IMR-90 (cell line): ENCODE measurements at regions not wholly inside any gene's neighbourhood (a gene's known extent, or its start where the extent isn't known, plus 50 kb on each side); places are given as distances from the start of the nearest gene placed in this dataset.

Experiments used
- ATAC-seq: fragments of 200-7000 bp; cut with Tn5 transposase; 2 replicates; pipeline ENCODE4 v1.9.1; 2020; ENCODE audit warnings: low read depth, mild to moderate bottlenecking, moderate library complexity
- BruUV-seq: library from RNA; stranded (reverse); fragments of 400-500 nt; replicated peaks from 2 replicates; lab custom pipeline; 2021; lab: Mats Ljungman, UMichigan
- CTCF ChIA-PET: fragments of 300-600 bp; formaldehyde crosslinking; extraction: SDS; loops from one replicate; lab custom pipeline; 2021; ENCODE audit warnings: antibody characterized with exemption; lab: Yijun Ruan, JAX
- POLR2A ChIA-PET: fragments of 300-600 bp; sonication (Branson Sonifier 250); formaldehyde crosslinking; loops from one replicate; lab custom pipeline; 2022; ENCODE audit warnings: antibody characterized with exemption; ENCODE audit not compliant: unreplicated experiment; lab: Charles Lee
- DNase-seq: peaks from one replicate; pipeline ENCODE4 v3.0.0; 2013
- H2AFZ ChIP-seq: replicated peaks from 2 replicates; pipeline ENCODE3; 2013; ENCODE audit warnings: low read length, mild to moderate bottlenecking; ENCODE audit not compliant: poor library complexity
- H2AK5ac ChIP-seq: 2 replicates; pipeline ENCODE4 v1.6.1; 2013; ENCODE audit warnings: low read depth, low read length, inconsistent platforms
- H2AK9ac ChIP-seq: replicated peaks from 2 replicates; pipeline ENCODE3; 2013; ENCODE audit warnings: mild to moderate bottlenecking, low read depth, low read length, moderate library complexity; ENCODE audit not compliant: poor library complexity
- H2BK120ac ChIP-seq: 2 replicates; pipeline ENCODE4 v1.6.1; 2013; ENCODE audit warnings: low read depth, low read length, inconsistent platforms
- H2BK15ac ChIP-seq: 3 replicates; pipeline ENCODE4 v1.6.1; 2013; ENCODE audit warnings: low read depth, low read length, inconsistent platforms
- H2BK20ac ChIP-seq: 2 replicates; pipeline ENCODE4 v1.6.1; 2013; ENCODE audit warnings: low read depth, mild to moderate bottlenecking, inconsistent platforms, low read length, moderate library complexity
- H2BK5ac ChIP-seq: 2 replicates; pipeline ENCODE4 v1.6.1; 2013; ENCODE audit warnings: mild to moderate bottlenecking, low read depth, low read length, inconsistent platforms; ENCODE audit not compliant: poor library complexity, severe bottlenecking
- H3K14ac ChIP-seq: replicated peaks from 2 replicates; pipeline ENCODE4 v1.6.1; 2013; ENCODE audit warnings: low read depth, low read length, inconsistent platforms
- H3K18ac ChIP-seq: 2 replicates; pipeline ENCODE4 v1.6.1; 2013; ENCODE audit warnings: low read depth, low read length, control low read depth
- H3K23ac ChIP-seq: 2 replicates; pipeline ENCODE4 v1.6.1; 2013; ENCODE audit warnings: low read depth, low read length, inconsistent platforms
- H3K27ac ChIP-seq: 2 replicates; pipeline ENCODE4 v1.5.1; 2013; ENCODE audit warnings: mild to moderate bottlenecking, control low read depth, low read length; ENCODE audit not compliant: insufficient read depth
- H3K27me3 ChIP-seq: 2 replicates; pipeline ENCODE4 v1.6.1; 2013; ENCODE audit warnings: low read length; ENCODE audit not compliant: control insufficient read depth, insufficient read depth
- H3K36me3 ChIP-seq: 2 replicates; pipeline ENCODE4 v1.6.1; 2013; ENCODE audit warnings: low read length, mixed read lengths; ENCODE audit not compliant: control insufficient read depth, insufficient read depth
- H3K4ac ChIP-seq: 2 replicates; pipeline ENCODE4 v1.6.1; 2013; ENCODE audit warnings: low read depth, low read length, inconsistent platforms
- H3K4me1 ChIP-seq: 2 replicates; pipeline ENCODE4 v1.6.1; 2013; ENCODE audit warnings: low read length, mixed read lengths; ENCODE audit not compliant: control insufficient read depth, insufficient read depth
- H3K4me2 ChIP-seq: 2 replicates; pipeline ENCODE4 v1.6.1; 2013; ENCODE audit warnings: low read depth, mild to moderate bottlenecking, control low read depth, low read length, moderate library complexity
- H3K4me3 ChIP-seq: 2 replicates; pipeline ENCODE4 v1.5.1; 2013; ENCODE audit warnings: low read depth, mild to moderate bottlenecking, control low read depth, low read length, moderate library complexity; ENCODE audit not compliant: insufficient read depth
- H3K56ac ChIP-seq: 2 replicates; pipeline ENCODE4 v1.6.1; 2013; ENCODE audit warnings: low read length, inconsistent platforms; ENCODE audit not compliant: insufficient read depth; ENCODE audit errors: extremely low read depth
- H3K79me1 ChIP-seq, 2 experiments: 2 replicates each; pipeline ENCODE4 v1.6.1; 2013; ENCODE audit warnings: low read length in 2 of 2, inconsistent platforms in 1 of 2, low read depth in 1 of 2
- H3K9ac ChIP-seq: 2 replicates; pipeline ENCODE4 v1.6.1; 2013; ENCODE audit warnings: low read depth, low read length, control low read depth
- H3K9me1 ChIP-seq: 2 replicates; pipeline ENCODE4 v1.6.1; 2013; ENCODE audit warnings: low read length, inconsistent platforms; ENCODE audit not compliant: insufficient read depth
- H3K9me3 ChIP-seq: 2 replicates; pipeline ENCODE4 v1.6.1; 2013; ENCODE audit warnings: low read length; ENCODE audit not compliant: control insufficient read depth, insufficient read depth
- H4K20me1 ChIP-seq: 2 replicates; pipeline ENCODE4 v1.6.1; 2013; ENCODE audit warnings: low read length, inconsistent platforms; ENCODE audit not compliant: insufficient read depth
- H4K5ac ChIP-seq: 2 replicates; pipeline ENCODE4 v1.6.1; 2013; ENCODE audit warnings: mild to moderate bottlenecking, low read depth, low read length, control low read depth
- H4K8ac ChIP-seq, 2 experiments: 2 replicates each; pipeline ENCODE4 v1.6.1; 2013; ENCODE audit warnings: low read depth in 2 of 2, low read length in 2 of 2, control low read depth in 1 of 2, inconsistent platforms in 1 of 2
- H4K91ac ChIP-seq: 2 replicates; pipeline ENCODE4 v1.6.1; 2013; ENCODE audit warnings: low read depth, low read length, inconsistent platforms; ENCODE audit not compliant: insufficient read depth
- BHLHE40 ChIP-seq: fragments of 150-350 bp; IDR thresholded peaks from 2 replicates; pipeline ENCODE4 v1.6.1; 2016; ENCODE audit warnings: mild to moderate bottlenecking, low read depth, low read length
- CEBPB ChIP-seq: IDR thresholded peaks from 2 replicates; pipeline ENCODE4 v1.6.1; 2012; ENCODE audit warnings: low read depth, low read length, improper control_type of control experiment
- CHD1 ChIP-seq: IDR thresholded peaks from 2 replicates; pipeline ENCODE4 v1.6.1; 2012; ENCODE audit warnings: low read depth, low read length, improper control_type of control experiment
- FOS ChIP-seq: fragments of 150-350 bp; IDR thresholded peaks from 2 replicates; pipeline ENCODE4 v1.6.1; 2016; ENCODE audit warnings: low read depth, low read length
- MAFK ChIP-seq: IDR thresholded peaks from 2 replicates; pipeline ENCODE4 v1.6.1; 2012; ENCODE audit warnings: low read depth, low read length, improper control_type of control experiment
- MAZ ChIP-seq: IDR thresholded peaks from 2 replicates; pipeline ENCODE4 v1.6.1; 2012; ENCODE audit warnings: low read depth, mild to moderate bottlenecking, low read length, improper control_type of control experiment, moderate library complexity, borderline replicate concordance
- MXI1 ChIP-seq: IDR thresholded peaks from 2 replicates; pipeline ENCODE4 v1.6.1; 2012; ENCODE audit warnings: low read depth, mild to moderate bottlenecking, low read length, moderate library complexity, borderline replicate concordance
- NFE2L2 ChIP-seq: fragments of 150-350 bp; IDR thresholded peaks from 2 replicates; pipeline ENCODE4 v1.6.1; 2016; ENCODE audit warnings: low read depth, mild to moderate bottlenecking, low read length
- POLR2A ChIP-seq: IDR thresholded peaks from 2 replicates; pipeline ENCODE4 v1.6.1; 2012; ENCODE audit warnings: mild to moderate bottlenecking, low read depth, low read length
- RAD21 ChIP-seq: IDR thresholded peaks from 2 replicates; pipeline ENCODE4 v1.6.1; 2012; ENCODE audit warnings: low read length, improper control_type of control experiment
- RCOR1 ChIP-seq: IDR thresholded peaks from 2 replicates; pipeline ENCODE4 v1.6.1; 2012; ENCODE audit warnings: mild to moderate bottlenecking, low read length, improper control_type of control experiment; ENCODE audit not compliant: insufficient replicate concordance
- RFX5 ChIP-seq: IDR thresholded peaks from 2 replicates; pipeline ENCODE4 v1.8.0; 2012; ENCODE audit warnings: low read depth, mild to moderate bottlenecking, low read length, moderate library complexity
- SMC3 ChIP-seq: fragments of 150-350 bp; IDR thresholded peaks from 2 replicates; pipeline ENCODE4 v1.6.1; 2016; ENCODE audit warnings: low read depth, mild to moderate bottlenecking, antibody characterized with exemption, low read length, moderate library complexity
- WGBS, 2 experiments: methylation state at CpG; one replicate each; pipeline versions ENCODE4 v1.1.5 to v1.1.7; 2013; ENCODE audit warnings: missing lambda C conversion rate in 2 of 2; ENCODE audit not compliant: insufficient read length in 1 of 2; ENCODE audit errors: extremely low coverage in 2 of 2; 5-methylcytosine and 5-hydroxymethylcytosine counted together
- dilution Hi-C: fragments of 300-500 bp; cut with HindIII; formaldehyde crosslinking; loops from one replicate; pipeline ENCODE4 v1.14.3; 2018; ENCODE audit warnings: low sequenced_read_pairs; ENCODE audit not compliant: unreplicated experiment
- in situ Hi-C: fragments of 300-500 bp; cut with MboI; formaldehyde crosslinking; loops from 3 replicates; pipeline ENCODE4 v1.14.3; 2019; ENCODE audit warnings: low sequenced_read_pairs, inconsistent platforms, mixed read lengths
- intact Hi-C: fragments of 100-400 bp; cut with micrococcal nuclease; formaldehyde crosslinking; loops from 2 replicates; pipeline ENCODE4 v1.10.0; 2022
- TF ChIP-seq, protein P1 (sequence below): fragments of 150-350 bp; IDR thresholded peaks from 2 replicates; pipeline ENCODE4 v1.6.1; 2016; ENCODE audit warnings: low read depth, mild to moderate bottlenecking, low read length, moderate library complexity, borderline replicate concordance
- TF ChIP-seq, protein P2 (sequence below): conservative IDR thresholded peaks from 2 replicates; pipeline ENCODE4 v1.5.1; 2012; ENCODE audit warnings: mild to moderate bottlenecking, low read depth, low read length, improper control_type of control experiment
- TF ChIP-seq, protein P3 (sequence below): fragments of 150-350 bp; IDR thresholded peaks from 2 replicates; pipeline ENCODE4 v1.6.1; 2017; ENCODE audit warnings: mild to moderate bottlenecking, antibody characterized with exemption, low read length, low read depth

DNA sequence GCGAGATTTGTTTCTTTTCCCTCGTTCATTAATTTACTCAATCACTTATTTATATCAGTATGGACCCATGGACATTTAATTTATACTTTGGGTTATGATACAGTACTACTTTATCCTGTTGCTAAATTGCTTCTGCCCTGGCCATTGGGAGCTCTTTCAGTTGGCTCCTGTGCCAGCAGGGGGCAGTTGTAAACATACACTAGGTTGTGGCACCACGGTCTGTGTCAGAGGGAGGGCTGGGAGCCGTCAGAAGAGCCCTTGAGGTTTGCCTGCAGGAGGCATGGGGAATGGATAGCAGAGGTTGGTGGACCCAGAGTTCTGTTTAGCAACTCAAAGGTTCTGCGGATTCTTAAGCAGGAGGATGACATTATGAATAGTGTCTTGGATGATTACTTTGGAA lies 94.3 kb downstream of the ERCC5 start:
- Histone ChIP-seq H3K27me3 (no peaks in the 10 kb centered on the region), H3K79me1 (no peaks in the 10 kb centered on the region), H2BK5ac (no peak overlapping the region), H3K9ac (no peak overlapping the region), H4K20me1 (no peaks in the 10 kb centered on the region), H4K8ac (no peak overlapping the region), H4K91ac (no peak overlapping the region), H3K56ac (no peak overlapping the region), H2AFZ (no peak overlapping the region), H3K4me1 (no peaks in the 10 kb centered on the region), H3K4ac (no peak overlapping the region), H4K5ac (no peak overlapping the region), H3K14ac (no peak overlapping the region), H3K36me3 (no peaks in the 10 kb centered on the region), H2BK120ac (no peak overlapping the region), H2BK15ac (no peak overlapping the region), H3K9me1 (no peaks in the 10 kb centered on the region), H3K23ac (no peak overlapping the region), H2BK20ac (no peak overlapping the region), H3K27ac (no peak overlapping the region), H3K4me2 (no peak overlapping the region), H3K18ac (no peak overlapping the region), H3K4me3 (no peak overlapping the region), H2AK9ac (no peak overlapping the region), H3K9me3 (no peaks in the 10 kb centered on the region), H2AK5ac (no peak overlapping the region)
- in situ Hi-C loops (no loop called here), dilution Hi-C loops (no loop called here), intact Hi-C loops (no loop called here)
- TF ChIP-seq MXI1: no peak
- TF ChIP-seq CEBPB: no peak
- no peak for TF ChIP-seq MAFK
- no peak for TF ChIP-seq POLR2A
- TF ChIP-seq RAD21: no peak
- TF ChIP-seq, protein P1, sequence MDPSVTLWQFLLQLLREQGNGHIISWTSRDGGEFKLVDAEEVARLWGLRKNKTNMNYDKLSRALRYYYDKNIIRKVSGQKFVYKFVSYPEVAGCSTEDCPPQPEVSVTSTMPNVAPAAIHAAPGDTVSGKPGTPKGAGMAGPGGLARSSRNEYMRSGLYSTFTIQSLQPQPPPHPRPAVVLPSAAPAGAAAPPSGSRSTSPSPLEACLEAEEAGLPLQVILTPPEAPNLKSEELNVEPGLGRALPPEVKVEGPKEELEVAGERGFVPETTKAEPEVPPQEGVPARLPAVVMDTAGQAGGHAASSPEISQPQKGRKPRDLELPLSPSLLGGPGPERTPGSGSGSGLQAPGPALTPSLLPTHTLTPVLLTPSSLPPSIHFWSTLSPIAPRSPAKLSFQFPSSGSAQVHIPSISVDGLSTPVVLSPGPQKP: no peak
- TF ChIP-seq, protein P2, sequence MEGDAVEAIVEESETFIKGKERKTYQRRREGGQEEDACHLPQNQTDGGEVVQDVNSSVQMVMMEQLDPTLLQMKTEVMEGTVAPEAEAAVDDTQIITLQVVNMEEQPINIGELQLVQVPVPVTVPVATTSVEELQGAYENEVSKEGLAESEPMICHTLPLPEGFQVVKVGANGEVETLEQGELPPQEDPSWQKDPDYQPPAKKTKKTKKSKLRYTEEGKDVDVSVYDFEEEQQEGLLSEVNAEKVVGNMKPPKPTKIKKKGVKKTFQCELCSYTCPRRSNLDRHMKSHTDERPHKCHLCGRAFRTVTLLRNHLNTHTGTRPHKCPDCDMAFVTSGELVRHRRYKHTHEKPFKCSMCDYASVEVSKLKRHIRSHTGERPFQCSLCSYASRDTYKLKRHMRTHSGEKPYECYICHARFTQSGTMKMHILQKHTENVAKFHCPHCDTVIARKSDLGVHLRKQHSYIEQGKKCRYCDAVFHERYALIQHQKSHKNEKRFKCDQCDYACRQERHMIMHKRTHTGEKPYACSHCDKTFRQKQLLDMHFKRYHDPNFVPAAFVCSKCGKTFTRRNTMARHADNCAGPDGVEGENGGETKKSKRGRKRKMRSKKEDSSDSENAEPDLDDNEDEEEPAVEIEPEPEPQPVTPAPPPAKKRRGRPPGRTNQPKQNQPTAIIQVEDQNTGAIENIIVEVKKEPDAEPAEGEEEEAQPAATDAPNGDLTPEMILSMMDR: no peak
- no peak for TF ChIP-seq RCOR1
- TF ChIP-seq MAZ: no peak
- TF ChIP-seq BHLHE40: no peak
- no peak for TF ChIP-seq RFX5
- TF ChIP-seq NFE2L2: no peak
- TF ChIP-seq, protein P3, sequence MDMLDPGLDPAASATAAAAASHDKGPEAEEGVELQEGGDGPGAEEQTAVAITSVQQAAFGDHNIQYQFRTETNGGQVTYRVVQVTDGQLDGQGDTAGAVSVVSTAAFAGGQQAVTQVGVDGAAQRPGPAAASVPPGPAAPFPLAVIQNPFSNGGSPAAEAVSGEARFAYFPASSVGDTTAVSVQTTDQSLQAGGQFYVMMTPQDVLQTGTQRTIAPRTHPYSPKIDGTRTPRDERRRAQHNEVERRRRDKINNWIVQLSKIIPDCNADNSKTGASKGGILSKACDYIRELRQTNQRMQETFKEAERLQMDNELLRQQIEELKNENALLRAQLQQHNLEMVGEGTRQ: no peak
- TF ChIP-seq SMC3: no peak
- no peak for TF ChIP-seq CHD1
- no peak for TF ChIP-seq FOS
- ChIA-PET POLR2A (no interaction called here), CTCF (no interaction called here)
- WGBS, 2 experiments: 8% methylated on average over 2 of the region's 5 CpGs; no CpG with 5 or more reads in 1 of the 2 experiments
- ATAC-seq: no peak
- DNase-seq: no peak
- no TSS peak for BruUV-seq
